PC-9 (cell line): ENCODE measurements at regions not wholly inside any gene's neighbourhood (a gene's known extent, or its start where the extent isn't known, plus 50 kb on each side); places are given as distances from the start of the nearest gene placed in this dataset.
A peak's percentile ranks its signal among the peaks of the same experiment; 100 is the strongest.

Experiments
- BruUV-seq: library from RNA; stranded (reverse); fragments of 400-500 nt; replicated peaks from 2 replicates; lab custom pipeline; 2021; lab: Mats Ljungman, UMichigan
- CTCF ChIA-PET: fragments of 300-600 bp; sonication (Branson Sonifier 250); formaldehyde crosslinking; loops from one replicate; lab custom pipeline; 2022; ENCODE audit warnings: antibody characterized with exemption; lab: Charles Lee
- POLR2A ChIA-PET: fragments of 300-600 bp; sonication (Branson Sonifier 250); formaldehyde crosslinking; loops from one replicate; lab custom pipeline; 2022; ENCODE audit warnings: antibody characterized with exemption; ENCODE audit not compliant: unreplicated experiment; lab: Charles Lee
- DNase-seq, 2 experiments: peaks; one replicate each; pipeline versions ENCODE4 v3.0.0 to v3.0.0-alpha.2; 2015 to 2022; ENCODE audit warnings: mixed read lengths in 1 of 2
- H2AFZ ChIP-seq: fragments of 200-600 bp; sonication (generic); 2 replicates; pipeline ENCODE4 v1.8.1; 2017; ENCODE audit warnings: antibody characterized with exemption
- H3F3A ChIP-seq: fragments of 200-600 bp; sonication (generic); 2 replicates; pipeline ENCODE4 v1.8.1; 2017; ENCODE audit warnings: antibody characterized with exemption, mild to moderate bottlenecking, low read depth; ENCODE audit not compliant: insufficient read depth
- H3K27ac ChIP-seq: fragments of 200-600 bp; sonication (generic); 2 replicates; pipeline ENCODE4 v1.6.1; 2016; ENCODE audit warnings: mixed run types
- H3K27me3 ChIP-seq: fragments of 200-600 bp; sonication (generic); 2 replicates; pipeline ENCODE4 v1.6.1; 2016; ENCODE audit warnings: low read depth, mixed run types; ENCODE audit not compliant: insufficient read depth
- H3K36me3 ChIP-seq: fragments of 200-600 bp; sonication (generic); 2 replicates; pipeline ENCODE4 v1.6.1; 2016; ENCODE audit warnings: low read depth, mixed run types
- H3K4me1 ChIP-seq: fragments of 200-600 bp; sonication (generic); replicated peaks from 2 replicates; pipeline ENCODE4 v1.6.1; 2016; ENCODE audit warnings: mixed run types; ENCODE audit not compliant: insufficient read depth
- H3K4me2 ChIP-seq: fragments of 200-600 bp; sonication (generic); 2 replicates; pipeline ENCODE4 v1.6.1; 2017; ENCODE audit warnings: mixed run types
- H3K4me3 ChIP-seq: fragments of 200-600 bp; sonication (generic); 2 replicates; pipeline ENCODE4 v1.6.1; 2016; ENCODE audit warnings: mixed run types
- H3K79me2 ChIP-seq: fragments of 200-600 bp; sonication (generic); 2 replicates; pipeline ENCODE4 v1.6.1; 2017; ENCODE audit warnings: low read depth, mixed run types
- H3K9me2 ChIP-seq: fragments of 200-600 bp; sonication (generic); 2 replicates; pipeline ENCODE4 v1.8.1; 2017; ENCODE audit warnings: mild to moderate bottlenecking; ENCODE audit not compliant: insufficient read depth
- H3K9me3 ChIP-seq: fragments of 200-600 bp; sonication (generic); 2 replicates; pipeline ENCODE4 v1.8.1; 2016; ENCODE audit warnings: low read depth; ENCODE audit not compliant: insufficient read depth
- H4K20me1 ChIP-seq: fragments of 200-600 bp; sonication (generic); 2 replicates; pipeline ENCODE4 v1.8.1; 2017; ENCODE audit not compliant: insufficient read depth
- CTCF ChIP-seq: fragments of 200-600 bp; sonication (generic); conservative IDR thresholded peaks from 2 replicates; pipeline ENCODE4 v1.6.1; 2017; ENCODE audit warnings: mixed run types, antibody characterized with exemption, mild to moderate bottlenecking, moderate library complexity
- EZH2 ChIP-seq: fragments of 200-600 bp; sonication (generic); IDR thresholded peaks from 2 replicates; pipeline ENCODE4 v1.8.0; 2017; ENCODE audit warnings: antibody characterized with exemption, low read depth
- intact Hi-C: fragments of 100-400 bp; cut with micrococcal nuclease; formaldehyde crosslinking; loops from one replicate; pipeline ENCODE4 v1.10.0; 2022; ENCODE audit not compliant: unreplicated experiment

GRCh38 chrX:143998261-143998660, 114.4 kb downstream of the UBE2NL start:
- Histone ChIP-seq H3K27me3 (no peaks in the 10 kb centered on the region), H3K27ac (no peak overlapping the region), H3K9me3 (no peaks in the 10 kb centered on the region), H3K79me2 (no peaks in the 10 kb centered on the region), H3K36me3 (no peaks in the 10 kb centered on the region), H3K9me2 (no peaks in the 10 kb centered on the region), H4K20me1 (no peaks in the 10 kb centered on the region), H2AFZ (no peak overlapping the region), H3K4me1 (no peaks in the 10 kb centered on the region), H3K4me2 (no peak overlapping the region), H3F3A (no peaks in the 10 kb centered on the region), H3K4me3 (no peak overlapping the region)
- DNase-seq = no peak
- ChIA-PET CTCF (no interaction called here), POLR2A (no interaction called here)
- no TSS peak for BruUV-seq
- no peak for TF ChIP-seq EZH2
- TF ChIP-seq CTCF = no peak
- intact Hi-C loops = no loop called here

DNA sequence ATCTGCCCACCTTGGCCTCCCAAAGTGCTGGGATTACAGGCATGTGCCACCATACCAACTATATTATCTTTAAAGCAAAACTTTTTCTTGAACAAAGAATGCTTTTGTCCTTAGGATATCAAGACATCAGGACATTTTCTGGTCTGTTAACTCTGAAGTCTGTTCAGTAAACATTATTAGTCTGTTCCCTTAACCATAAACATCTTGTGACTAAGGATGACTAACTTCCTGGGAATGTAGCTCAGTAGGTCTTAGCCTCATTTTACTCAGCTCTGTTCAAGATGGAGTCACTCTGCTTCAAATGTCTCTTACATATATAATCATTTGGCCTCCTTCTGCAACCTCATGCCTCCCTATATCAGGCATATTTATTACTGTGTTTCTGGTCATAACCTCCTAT, 122.9 kb downstream of the UBE2NL start:
- no peak overlapping the region for H3K4me3 ChIP-seq
- H4K20me1 ChIP-seq = no peaks in the 10 kb centered on the region
- POLR2A ChIA-PET = interaction anchor here (0.5 to 0.6 kb wide), 2 partner anchors 35 to 227 kb away, joined by 5 to 7 read pairs; no protein-coding TSS in a partner anchor
- H3F3A ChIP-seq = no peaks in the 10 kb centered on the region
- DNase-seq = peak; percentile 3 to 53
- intact Hi-C loops = no loop called here
- H3K36me3 ChIP-seq = no peaks in the 10 kb centered on the region
- H3K4me1 ChIP-seq = peaks cover 8% of the 10 kb centered on the region
- no peak overlapping the region for H3K27ac ChIP-seq
- H3K9me2 ChIP-seq = no peaks in the 10 kb centered on the region
- no peak overlapping the region for H2AFZ ChIP-seq
- CTCF ChIA-PET = no interaction called here
- no TSS peak for BruUV-seq
- no peak overlapping the region for H3K4me2 ChIP-seq
- H3K9me3 ChIP-seq = no peaks in the 10 kb centered on the region; the same call in 1 of the 2 replicates
- H3K79me2 ChIP-seq = no peaks in the 10 kb centered on the region
- TF ChIP-seq EZH2 (no peak), CTCF (no peak)
- H3K27me3 ChIP-seq = no peaks in the 10 kb centered on the region

GRCh38 chrX:144040793-144041192, 156.9 kb downstream of the UBE2NL start:
- Histone ChIP-seq H3K27me3 (no peaks in the 10 kb centered on the region), H3K4me3 (no peak overlapping the region), H3K4me1 (no peaks in the 10 kb centered on the region), H3K9me2 (no peaks in the 10 kb centered on the region), H3K79me2 (no peaks in the 10 kb centered on the region), H2AFZ (no peak overlapping the region), H3K36me3 (no peaks in the 10 kb centered on the region), H3K27ac (no peak overlapping the region), H4K20me1 (no peaks in the 10 kb centered on the region), H3K9me3 (no peaks in the 10 kb centered on the region), H3K4me2 (no peak overlapping the region), H3F3A (no peaks in the 10 kb centered on the region)
- ChIA-PET POLR2A (no interaction called here), CTCF (no interaction called here)
- no peak for TF ChIP-seq CTCF
- TF ChIP-seq EZH2 = no peak
- no peak for DNase-seq
- no TSS peak for BruUV-seq
- intact Hi-C loops = no loop called here
